ENCODE measurements at regions not wholly inside any gene's neighbourhood (a gene's known extent, or its start where the extent isn't known, plus 50 kb on each side); places are given as distances from the start of the nearest gene placed in this dataset.

DNA sequence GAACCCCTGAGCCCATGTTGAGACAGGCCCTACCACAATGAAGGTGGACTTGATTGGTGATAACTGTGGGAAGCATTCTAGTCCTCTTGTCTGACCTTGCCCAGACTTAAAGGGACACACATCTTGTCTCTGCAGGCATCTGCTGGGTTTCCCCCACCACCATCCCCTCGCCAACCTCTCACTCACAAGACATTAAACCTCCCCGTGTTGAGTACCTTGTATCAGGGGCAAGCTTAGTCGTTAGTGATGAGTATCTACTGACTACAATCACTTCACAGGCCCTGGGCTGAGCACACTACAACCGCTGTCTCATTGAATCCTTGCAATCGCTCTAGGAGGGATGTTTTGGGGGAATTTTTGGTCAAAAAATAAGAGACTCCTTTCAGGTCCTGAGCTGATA lies 86.0 kb downstream of the ICOS start:
- TF ChIP-seq, protein P1, sequence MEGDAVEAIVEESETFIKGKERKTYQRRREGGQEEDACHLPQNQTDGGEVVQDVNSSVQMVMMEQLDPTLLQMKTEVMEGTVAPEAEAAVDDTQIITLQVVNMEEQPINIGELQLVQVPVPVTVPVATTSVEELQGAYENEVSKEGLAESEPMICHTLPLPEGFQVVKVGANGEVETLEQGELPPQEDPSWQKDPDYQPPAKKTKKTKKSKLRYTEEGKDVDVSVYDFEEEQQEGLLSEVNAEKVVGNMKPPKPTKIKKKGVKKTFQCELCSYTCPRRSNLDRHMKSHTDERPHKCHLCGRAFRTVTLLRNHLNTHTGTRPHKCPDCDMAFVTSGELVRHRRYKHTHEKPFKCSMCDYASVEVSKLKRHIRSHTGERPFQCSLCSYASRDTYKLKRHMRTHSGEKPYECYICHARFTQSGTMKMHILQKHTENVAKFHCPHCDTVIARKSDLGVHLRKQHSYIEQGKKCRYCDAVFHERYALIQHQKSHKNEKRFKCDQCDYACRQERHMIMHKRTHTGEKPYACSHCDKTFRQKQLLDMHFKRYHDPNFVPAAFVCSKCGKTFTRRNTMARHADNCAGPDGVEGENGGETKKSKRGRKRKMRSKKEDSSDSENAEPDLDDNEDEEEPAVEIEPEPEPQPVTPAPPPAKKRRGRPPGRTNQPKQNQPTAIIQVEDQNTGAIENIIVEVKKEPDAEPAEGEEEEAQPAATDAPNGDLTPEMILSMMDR (IDR thresholded peaks at IDR 0.05) = no peak
- TF ChIP-seq POLR2A (IDR thresholded peaks at IDR 0.05) (no peak), EP300 (IDR thresholded peaks at IDR 0.05) (no peak)

Data from stomach (tissue), 4 donors.